ENCODE measurements at regions not wholly inside any gene's neighbourhood (a gene's known extent, or its start where the extent isn't known, plus 50 kb on each side); places are given as distances from the start of the nearest gene placed in this dataset.

DNA sequence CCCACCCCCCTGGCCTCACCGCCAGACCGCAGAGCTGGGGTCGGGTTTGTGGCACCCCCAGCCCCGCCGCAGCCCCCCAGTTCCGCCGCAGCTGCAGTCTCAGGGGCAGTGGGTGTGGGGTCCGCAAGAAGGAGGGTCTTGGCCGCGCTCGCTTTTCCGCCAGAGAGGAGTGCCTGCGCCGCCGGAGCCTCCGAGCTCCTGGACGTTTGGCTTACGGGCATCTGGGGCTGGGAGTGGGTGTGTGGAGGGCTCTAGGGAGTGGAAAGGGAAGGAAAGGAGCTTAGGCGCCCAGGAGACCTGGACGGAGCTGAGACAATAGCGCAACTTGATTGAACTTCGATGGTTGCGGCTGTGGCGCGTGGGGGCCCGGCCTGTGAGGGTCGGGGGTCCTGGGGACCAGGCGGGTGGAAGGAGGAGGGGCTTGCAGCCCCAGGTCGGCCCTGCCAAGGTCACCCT lies 88.8 kb upstream of the IPO9 start:
- TF ChIP-seq, protein P1, sequence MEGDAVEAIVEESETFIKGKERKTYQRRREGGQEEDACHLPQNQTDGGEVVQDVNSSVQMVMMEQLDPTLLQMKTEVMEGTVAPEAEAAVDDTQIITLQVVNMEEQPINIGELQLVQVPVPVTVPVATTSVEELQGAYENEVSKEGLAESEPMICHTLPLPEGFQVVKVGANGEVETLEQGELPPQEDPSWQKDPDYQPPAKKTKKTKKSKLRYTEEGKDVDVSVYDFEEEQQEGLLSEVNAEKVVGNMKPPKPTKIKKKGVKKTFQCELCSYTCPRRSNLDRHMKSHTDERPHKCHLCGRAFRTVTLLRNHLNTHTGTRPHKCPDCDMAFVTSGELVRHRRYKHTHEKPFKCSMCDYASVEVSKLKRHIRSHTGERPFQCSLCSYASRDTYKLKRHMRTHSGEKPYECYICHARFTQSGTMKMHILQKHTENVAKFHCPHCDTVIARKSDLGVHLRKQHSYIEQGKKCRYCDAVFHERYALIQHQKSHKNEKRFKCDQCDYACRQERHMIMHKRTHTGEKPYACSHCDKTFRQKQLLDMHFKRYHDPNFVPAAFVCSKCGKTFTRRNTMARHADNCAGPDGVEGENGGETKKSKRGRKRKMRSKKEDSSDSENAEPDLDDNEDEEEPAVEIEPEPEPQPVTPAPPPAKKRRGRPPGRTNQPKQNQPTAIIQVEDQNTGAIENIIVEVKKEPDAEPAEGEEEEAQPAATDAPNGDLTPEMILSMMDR (conservative IDR thresholded peaks at IDR 0.05) = no peak
- TF ChIP-seq ZFX (IDR thresholded peaks at IDR 0.05) = no peak

Data from C4-2B (cell line).